ENCODE measurements at regions not wholly inside any gene's neighbourhood (a gene's known extent, or its start where the extent isn't known, plus 50 kb on each side); places are given as distances from the start of the nearest gene placed in this dataset.

DNA sequence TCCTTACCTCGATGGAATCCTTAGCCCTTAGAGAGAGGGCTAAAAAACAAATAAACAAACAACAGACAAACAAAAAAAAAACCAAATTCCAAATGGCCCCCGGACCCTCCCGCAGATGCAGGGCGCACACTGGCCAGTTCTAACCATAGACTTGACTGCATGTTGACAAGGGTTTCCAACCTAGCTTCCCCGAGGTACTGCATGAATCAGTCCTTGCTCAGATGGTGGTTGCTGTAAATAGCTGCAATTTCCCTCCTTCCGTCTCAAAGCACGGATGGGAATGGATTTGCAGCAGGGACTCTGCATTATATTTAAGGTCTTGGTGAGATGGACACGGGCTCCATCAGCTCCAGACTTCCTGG is 162.8 kb downstream of the CD47 start:
- H3K27ac ChIP-seq = no peak overlapping the region
- TF ChIP-seq, protein P1, sequence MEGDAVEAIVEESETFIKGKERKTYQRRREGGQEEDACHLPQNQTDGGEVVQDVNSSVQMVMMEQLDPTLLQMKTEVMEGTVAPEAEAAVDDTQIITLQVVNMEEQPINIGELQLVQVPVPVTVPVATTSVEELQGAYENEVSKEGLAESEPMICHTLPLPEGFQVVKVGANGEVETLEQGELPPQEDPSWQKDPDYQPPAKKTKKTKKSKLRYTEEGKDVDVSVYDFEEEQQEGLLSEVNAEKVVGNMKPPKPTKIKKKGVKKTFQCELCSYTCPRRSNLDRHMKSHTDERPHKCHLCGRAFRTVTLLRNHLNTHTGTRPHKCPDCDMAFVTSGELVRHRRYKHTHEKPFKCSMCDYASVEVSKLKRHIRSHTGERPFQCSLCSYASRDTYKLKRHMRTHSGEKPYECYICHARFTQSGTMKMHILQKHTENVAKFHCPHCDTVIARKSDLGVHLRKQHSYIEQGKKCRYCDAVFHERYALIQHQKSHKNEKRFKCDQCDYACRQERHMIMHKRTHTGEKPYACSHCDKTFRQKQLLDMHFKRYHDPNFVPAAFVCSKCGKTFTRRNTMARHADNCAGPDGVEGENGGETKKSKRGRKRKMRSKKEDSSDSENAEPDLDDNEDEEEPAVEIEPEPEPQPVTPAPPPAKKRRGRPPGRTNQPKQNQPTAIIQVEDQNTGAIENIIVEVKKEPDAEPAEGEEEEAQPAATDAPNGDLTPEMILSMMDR (conservative IDR thresholded peaks at IDR 0.05) = no peak

DNA sequence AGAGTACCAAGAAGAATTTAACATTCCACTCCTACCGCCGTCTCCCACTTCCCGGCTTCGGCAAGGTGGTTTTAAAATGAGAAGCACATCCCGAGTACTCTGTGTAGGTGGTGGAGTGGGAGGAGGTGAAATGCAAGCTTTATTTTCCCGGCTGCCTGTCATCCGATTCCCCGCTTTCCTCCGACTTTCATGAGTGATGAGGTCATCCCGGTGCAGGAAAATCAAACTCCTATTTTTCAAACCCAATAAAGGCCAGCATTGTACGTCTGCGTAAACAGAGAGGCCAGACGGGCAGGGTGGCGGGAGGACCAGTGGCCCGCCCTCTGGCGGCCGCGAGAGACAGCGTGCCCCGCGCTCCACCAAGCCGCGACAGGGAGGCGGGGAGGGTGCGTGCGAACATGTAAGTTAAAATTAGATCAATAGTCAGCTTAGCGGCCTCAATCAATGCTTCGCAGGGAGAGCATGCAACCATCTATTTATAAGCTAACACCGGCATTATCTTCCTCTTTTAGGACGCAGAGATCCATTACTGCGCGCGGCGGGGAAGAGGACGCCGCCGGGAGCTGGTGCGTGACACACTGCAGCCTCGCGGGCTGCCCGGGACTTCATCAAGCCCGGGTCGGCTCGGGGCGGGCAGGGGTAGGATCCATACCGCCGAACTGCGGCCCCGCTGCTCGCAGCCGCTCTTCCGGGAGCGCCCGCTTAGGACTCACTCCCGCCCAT is 163.3 kb downstream of the CD47 start:
- no peak overlapping the region for H3K27ac ChIP-seq
- no peak for TF ChIP-seq ZFX (IDR thresholded peaks at IDR 0.05)
- TF ChIP-seq, protein P1 (conservative IDR thresholded peaks at IDR 0.05) = peak; percentile 93

DNA sequence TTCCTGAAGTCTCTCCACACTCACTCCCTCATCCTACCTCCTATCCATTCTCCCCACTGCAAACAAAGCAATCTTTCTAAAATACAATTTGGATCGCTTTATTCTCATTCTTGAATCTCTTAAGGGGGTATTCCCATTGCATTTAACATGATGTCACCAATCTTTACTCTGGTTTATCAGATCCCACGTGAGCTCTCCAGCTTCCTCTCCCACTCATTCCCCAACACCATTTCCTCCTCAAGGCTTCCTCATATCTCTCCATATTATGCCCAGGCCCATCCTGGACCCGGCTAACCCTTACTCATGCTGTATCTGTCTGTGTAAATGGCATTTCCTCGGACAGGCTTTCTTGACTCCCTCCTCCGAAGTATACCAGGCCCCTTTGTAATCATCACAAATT is 165.0 kb downstream of the CD47 start:
- no peak overlapping the region for H3K27ac ChIP-seq
- TF ChIP-seq, protein P1 (conservative IDR thresholded peaks at IDR 0.05) = no peak
- TF ChIP-seq ZFX (IDR thresholded peaks at IDR 0.05) = no peak

DNA sequence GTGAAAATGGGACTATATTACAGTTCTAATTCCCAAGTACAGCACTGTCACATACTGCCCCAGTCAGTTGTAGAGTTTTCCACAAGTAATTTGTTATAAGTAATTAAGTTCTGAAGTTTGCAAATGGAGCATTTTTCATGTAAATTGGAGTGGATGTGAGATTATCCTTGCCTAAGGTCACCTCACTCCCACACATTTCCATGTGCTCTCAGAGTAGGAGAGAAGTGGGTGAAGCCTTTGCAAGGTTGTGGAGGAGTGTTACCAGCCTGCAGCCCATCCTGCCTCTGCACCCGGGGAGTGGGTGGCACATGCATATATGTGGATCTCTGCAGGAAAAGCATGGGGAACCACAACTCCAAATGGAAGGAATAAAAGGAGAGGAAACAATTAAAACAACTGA is 169.8 kb downstream of the CD47 start:
- H3K27ac ChIP-seq = no peak overlapping the region
- TF ChIP-seq ZFX (IDR thresholded peaks at IDR 0.05) = no peak
- TF ChIP-seq, protein P1 (conservative IDR thresholded peaks at IDR 0.05) = no peak

DNA sequence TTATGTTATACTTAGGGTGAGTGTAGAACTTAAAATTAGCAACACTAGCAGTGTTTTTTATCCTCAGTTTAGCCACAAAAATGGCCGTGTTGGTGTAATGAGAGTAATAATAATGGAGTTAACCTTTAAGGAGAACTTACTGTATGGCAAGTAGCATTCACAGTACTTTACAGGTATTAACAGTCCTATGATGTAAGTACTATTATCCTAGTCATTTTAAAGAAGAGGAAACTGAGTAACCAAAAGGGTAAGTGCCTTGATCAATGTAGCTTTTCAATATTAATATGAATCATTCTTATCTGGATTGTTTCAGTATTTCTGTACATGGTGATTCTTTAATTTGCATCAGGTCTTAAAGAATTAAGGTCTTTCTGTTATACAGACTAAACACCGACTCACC is 170.3 kb downstream of the CD47 start:
- TF ChIP-seq, protein P1 (conservative IDR thresholded peaks at IDR 0.05) = no peak
- TF ChIP-seq ZFX (IDR thresholded peaks at IDR 0.05) = no peak
- H3K27ac ChIP-seq = no peak overlapping the region

DNA sequence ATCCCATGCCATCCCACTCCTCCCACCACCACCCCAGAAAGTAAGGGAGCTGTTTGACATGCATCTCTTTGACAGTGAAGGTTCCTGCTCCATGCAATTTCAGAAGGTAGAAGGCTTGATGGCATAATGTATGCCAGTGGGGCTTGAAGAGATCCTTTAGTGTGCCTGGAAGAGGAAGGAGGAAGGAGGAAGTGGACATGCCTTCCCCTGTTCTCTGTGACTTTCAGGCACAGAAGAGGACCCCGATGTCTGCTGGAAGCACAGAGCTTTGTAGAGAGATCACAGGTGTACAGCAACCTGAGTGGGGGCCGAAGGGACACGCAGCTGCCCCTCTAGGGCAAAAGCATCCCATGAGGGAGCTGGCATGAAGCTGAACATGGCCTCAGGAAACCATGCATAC is 171.6 kb downstream of the CD47 start:
- no peak overlapping the region for H3K27ac ChIP-seq
- no peak for TF ChIP-seq ZFX (IDR thresholded peaks at IDR 0.05)
- TF ChIP-seq, protein P1 (conservative IDR thresholded peaks at IDR 0.05) = no peak

DNA sequence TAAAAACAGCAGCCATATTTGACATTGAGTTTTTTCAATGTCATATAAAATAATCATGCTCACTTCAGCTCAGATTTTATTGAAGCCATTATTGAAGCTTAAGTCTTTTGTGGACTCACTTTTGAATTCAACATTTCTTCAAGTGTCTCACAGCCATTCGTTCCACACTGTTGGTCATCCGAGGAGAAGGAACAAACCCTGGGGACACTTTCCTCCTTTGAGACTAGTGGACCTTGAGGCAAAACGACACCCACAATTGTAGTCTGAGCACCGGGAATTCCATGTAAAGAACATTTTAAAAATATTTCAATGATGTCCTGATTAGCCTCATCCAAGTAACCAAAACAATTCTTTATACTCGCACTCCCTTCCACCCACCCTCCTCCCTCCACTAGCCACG is 174.7 kb downstream of the CD47 start:
- TF ChIP-seq, protein P1 (conservative IDR thresholded peaks at IDR 0.05) = no peak
- TF ChIP-seq ZFX (IDR thresholded peaks at IDR 0.05) = no peak
- H3K27ac ChIP-seq = no peak overlapping the region
